IPS DF 4.7 (cell line): ENCODE measurements at regions not wholly inside any gene's neighbourhood (a gene's known extent, or its start where the extent isn't known, plus 50 kb on each side); places are given as distances from the start of the nearest gene placed in this dataset.
"Not testable (repeated sequence)": the region's sequence is repeated elsewhere in the genome, so short reads cannot be mapped to it uniquely, and the experiment has no call there.

Experiments
- DNase-seq: peaks from one replicate; pipeline ENCODE4 v3.0.0-alpha.2; 2013; ENCODE audit warnings: low spot score; ENCODE audit errors: extremely low read depth

- DNase-seq, result no peak
Measured at GRCh38 chr13:82257790-82258507, 1624.3 kb downstream of the SLITRK1 start.

DNA sequence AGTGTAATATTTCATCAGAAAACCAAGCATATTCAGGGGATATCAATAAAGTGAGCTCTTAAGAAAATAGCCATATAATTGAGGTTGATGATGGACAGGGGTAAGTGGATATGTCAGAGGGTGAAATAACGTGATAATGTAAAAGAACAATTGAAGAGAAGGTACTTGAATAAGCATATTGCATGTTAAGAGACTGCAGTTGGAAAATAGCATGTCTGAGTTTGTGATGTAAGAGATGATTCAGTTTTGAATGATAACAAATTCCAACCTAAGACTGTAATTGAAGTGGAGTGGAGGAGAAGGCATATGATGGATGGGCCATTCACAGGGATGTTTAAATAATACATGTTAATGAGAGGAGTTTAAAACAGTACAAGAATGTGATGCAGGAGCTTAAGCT, 1633.5 kb downstream of the SLITRK1 start:
- no peak for DNase-seq

GRCh38 chr13:82245860-82246259, 1636.4 kb downstream of the SLITRK1 start:
- DNase-seq, result no peak

DNA sequence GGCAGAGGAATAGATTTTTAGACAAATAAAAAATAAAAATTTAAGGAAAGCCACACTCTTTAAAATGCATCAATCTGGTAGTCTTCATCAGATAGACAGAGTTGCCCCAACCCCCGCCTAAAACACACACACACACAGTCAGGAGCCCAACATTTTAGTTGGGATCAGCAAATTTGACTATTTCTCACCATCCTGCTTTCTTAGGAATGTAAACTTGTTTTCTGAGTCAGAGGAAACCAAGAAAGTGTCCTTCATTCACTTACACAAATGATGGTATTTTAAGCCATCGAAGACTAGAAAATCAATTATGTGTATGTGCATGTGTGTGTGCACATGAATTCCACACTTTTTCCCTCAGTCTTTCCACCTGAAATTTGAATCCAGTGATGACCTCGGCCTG, 1657.5 kb downstream of the SLITRK1 start:
- DNase-seq, result no peak

DNA sequence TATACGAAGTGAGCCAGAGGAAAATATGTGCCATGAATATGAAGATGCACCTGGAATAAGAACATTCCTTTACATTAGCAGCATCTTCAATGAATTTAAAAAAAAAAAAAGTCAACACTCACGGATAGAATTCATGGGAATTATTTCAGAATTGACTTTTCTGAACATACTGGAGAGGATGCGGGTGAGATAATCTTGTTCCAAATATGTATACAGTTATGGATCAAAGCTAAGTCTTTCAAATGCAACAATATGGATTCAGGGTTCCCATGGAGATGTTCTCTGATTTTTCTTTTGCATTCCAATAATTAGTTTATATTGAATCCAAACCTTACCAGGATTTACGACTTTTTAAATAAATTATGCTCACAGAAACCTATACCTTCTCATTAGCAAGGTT, 1660.7 kb downstream of the SLITRK1 start:
- DNase-seq, result no peak

DNA sequence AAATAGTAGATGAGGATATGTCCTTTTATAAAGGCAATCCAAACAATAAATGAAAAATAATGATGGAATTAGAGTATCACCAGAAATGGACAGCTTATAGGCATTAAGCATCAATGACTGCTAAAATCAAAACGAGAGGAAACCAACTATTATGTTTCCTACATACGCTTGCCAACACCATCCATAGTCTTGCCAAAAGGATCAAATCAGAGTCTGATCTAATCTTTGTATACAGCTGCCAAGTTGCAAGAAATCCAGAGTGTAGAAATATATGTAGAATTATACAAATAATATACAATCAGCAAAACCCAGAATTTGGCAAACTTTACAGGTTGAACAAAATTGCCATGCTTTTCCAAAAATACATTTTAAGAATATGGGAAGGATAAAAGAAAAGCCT, 1661.6 kb downstream of the SLITRK1 start:
- no peak for DNase-seq

DNA sequence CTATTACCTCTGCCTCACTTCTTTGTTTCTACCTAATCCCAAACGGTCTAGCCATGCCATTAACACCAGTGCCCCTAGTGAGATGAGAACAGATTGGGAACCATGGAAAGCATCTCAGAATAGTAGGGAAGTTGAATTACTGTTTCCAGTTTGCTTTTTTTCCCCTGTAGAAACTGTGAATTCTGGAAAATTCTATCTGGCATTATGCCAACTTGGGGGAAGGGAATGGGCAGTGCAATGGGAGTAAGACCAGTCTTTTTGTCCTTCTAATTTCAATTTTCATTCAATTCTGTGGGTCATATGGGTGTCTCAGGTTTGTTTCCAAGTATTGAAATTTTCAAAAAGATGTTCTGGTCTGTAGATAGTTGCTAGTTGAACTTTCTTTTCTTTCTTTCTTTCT, 1666.1 kb downstream of the SLITRK1 start:
- DNase-seq, result no peak

GRCh38 chr13:82214341-82214740, 1667.9 kb downstream of the SLITRK1 start:
- no peak for DNase-seq

DNA sequence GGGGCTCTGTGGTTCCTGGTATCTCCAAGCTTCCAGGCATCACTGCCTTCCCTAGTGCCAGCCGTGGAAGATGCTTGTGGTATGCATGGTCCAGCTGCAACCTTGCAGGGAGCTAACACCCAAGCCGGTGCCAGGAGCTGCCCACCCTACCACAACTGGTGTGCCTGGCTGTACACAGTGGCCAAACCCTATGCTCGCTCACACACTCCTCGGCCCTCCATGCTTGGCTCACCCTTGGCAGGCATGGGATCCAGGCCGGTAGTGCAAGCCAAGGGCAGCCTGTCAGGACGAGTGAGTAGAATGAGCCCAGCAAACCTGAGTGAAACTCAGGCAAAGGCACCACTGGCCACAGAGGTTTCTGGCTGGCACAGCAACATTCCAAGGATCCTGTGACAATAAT, 1676.0 kb downstream of the SLITRK1 start:
- DNase-seq, result no peak

DNA sequence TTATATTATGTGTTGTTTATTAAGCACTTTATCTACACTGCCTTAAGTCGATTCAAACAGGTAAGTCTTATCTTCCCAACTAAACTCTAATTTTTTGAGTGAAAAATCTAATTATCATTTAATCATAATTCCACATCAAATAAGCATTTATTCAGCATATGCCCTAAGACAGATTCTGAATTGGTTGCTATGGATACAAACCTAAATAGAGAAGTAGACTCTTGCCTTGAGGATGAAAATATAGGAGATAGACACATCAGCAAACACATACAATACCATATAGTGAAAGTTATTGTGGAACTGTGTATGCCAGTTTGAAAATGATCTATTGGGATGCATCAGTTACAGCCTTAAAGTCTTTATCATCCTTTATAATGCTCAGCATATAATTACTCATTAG, 1679.9 kb downstream of the SLITRK1 start:
- DNase-seq, result no peak

GRCh38 chr13:82196087-82196486, 1686.2 kb downstream of the SLITRK1 start:
- DNase-seq, result no peak

- no peak for DNase-seq
Measured at GRCh38 chr13:82187227-82187626, 1695.0 kb downstream of the SLITRK1 start.

DNA sequence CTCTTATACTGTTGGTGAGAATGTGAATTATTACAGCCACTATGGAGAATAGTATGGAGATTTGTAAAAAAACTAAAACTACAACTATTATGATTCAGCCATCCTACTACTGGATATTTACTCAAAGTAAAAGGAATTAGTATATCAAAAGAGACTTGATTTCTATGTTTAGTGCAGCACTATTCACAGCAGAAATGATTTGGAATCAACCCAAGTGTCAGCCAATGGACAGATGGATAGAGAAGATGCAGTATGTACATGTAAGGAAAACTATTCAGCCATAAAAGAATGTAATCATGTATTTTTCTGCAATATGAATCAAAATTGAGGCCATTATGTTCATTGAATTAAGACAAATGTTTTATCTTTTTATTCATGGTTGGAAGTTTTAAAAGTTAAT, 1705.5 kb downstream of the SLITRK1 start:
- DNase-seq, result no peak

DNA sequence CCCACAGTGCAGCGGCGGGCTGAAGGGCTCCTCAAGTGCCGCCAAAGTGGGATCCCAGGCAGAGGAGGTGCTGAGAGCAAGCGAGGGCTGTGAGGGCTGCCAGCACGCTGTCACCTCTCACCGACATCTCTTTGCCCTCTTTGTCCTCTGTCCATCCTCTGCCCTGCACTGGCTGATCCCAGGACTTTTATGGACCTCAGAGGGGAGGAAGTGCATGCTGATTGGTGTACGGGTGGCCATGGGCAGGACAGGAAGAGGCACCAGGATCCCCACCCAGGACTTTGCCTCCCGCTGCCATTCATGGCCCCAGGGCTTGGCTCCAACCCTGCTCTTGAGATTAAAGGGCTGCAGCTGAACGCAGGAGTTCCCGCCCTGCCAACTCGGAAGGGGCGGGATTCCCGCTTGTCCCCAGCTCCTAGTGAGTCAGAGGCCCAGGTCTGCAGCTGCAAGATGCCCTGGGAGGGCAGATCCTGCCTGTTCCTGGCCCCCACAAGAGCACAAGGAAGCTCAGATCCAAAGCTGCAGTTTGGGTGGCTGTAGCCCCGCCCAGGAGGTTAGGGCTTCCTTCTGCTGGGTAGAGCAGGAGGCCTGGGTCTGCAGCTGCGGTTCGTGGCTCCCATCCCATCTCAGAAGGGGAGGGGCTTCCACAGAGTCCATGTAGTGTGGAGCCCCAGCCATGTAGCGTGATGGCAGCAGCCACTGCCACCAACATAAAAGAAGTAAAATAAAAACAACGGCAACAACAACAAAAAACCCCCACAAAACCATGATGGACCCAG, 1716.7 kb downstream of the SLITRK1 start:
- no peak for DNase-seq

DNA sequence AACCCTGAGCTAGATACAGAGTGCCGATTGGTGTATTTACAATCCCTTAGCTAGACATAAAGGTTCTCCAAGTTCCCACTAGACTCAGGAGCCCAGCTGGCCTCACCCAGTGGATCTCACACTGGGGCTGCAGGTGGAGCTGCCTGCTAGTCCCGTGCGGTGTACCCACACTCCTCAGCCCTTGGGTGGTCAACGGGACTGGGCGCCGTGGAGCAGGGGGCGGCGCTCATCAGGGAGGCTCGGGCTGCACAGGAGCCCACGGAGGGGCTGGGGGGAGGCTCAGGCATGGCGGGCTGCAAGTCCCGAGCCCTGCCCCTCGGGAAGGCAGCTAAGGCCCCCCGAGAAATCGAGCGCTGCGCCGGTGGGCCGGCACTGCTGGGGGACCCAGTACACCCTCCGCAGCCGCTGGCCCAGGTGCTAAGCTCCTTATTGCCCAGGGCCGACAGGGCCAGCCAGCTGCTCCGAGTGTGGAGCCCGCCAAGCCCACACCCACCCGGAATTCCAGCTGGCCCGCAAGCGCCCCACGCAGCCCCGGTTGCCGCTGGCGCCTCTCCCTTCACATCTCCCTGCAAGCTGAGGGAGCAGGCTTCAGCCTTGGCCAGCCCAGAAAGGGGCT, 1717.4 kb downstream of the SLITRK1 start:
- DNase-seq, result not testable (repeated sequence)

DNA sequence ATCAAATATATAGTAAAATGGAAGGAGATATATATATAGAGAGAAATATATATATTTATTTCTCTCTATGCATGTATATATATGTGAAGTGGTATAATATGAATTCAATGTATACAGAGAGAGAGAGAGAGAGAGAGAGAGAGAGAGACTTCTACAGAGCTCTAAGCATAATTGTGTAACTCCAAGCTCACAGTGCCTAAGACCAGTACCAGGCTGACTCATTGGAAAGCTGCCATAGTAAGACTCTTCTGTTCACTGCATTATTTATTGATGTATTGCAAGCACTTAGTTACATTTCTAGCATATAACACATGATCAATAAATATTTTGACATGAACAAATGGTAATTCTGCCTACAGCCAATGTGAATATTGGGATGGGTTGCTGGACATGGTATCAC, 1734.7 kb downstream of the SLITRK1 start:
- no peak for DNase-seq

- DNase-seq, result no peak
Measured at GRCh38 chr13:82136880-82137279, 1745.4 kb downstream of the SLITRK1 start.

DNA sequence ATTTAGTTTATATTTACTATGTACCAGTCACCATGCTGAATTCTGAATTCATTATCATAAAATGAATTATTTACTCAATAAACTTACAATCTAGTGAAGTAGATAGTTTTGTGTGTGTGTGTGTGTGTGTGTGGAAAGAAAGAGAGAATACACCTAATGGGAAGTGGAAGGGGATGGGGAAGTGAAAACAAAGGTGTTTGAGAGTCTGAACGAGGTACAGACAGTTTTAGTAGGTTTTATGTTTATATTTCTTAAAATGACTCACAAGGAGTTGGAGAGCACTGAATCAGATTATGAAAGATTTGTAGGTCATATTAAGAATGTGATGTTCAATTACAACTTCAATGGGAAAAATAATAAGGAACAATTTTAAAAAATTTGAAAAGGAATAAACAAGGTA, 1753.0 kb downstream of the SLITRK1 start:
- DNase-seq, result no peak

GRCh38 chr13:82118589-82118988, 1763.7 kb downstream of the SLITRK1 start:
- no peak for DNase-seq

- no peak for DNase-seq
Measured at GRCh38 chr13:82116422-82116989, 1765.8 kb downstream of the SLITRK1 start.

- no peak for DNase-seq
Measured at GRCh38 chr13:82115391-82115790, 1766.9 kb downstream of the SLITRK1 start.

- DNase-seq, result no peak
Measured at GRCh38 chr13:82096256-82096655, 1755.3 kb upstream of the SPRY2 start.
